ENCODE measurements at regions not wholly inside any gene's neighbourhood (a gene's known extent, or its start where the extent isn't known, plus 50 kb on each side); places are given as distances from the start of the nearest gene placed in this dataset.

- H3K4me1 ChIP-seq: no peaks in the 10 kb centered on the region
- H3K27me3 ChIP-seq: no peaks in the 10 kb centered on the region
- no peak overlapping the region for H3K27ac ChIP-seq
- DNase-seq: no peak
- H3K4me3 ChIP-seq: no peak overlapping the region
- no peak for ATAC-seq
- intact Hi-C loops (cut with DNase I): no loop called here
- H3K9me3 ChIP-seq: no peaks in the 10 kb centered on the region
- no peak for TF ChIP-seq CTCF (IDR thresholded peaks at IDR 0.05)
- TF ChIP-seq POLR2A (IDR thresholded peaks at IDR 0.05): no peak
- H3K36me3 ChIP-seq: no peaks in the 10 kb centered on the region
- WGBS, 4 donors: 58 to 63% (median 60%) methylated on average over 3 of the region's 3 CpGs
These were observed 368.4 kb upstream of the MKI67 start for GRCh38 chr10:128494665-128495064.

GRCh38 chr10:128497660-128498377 lies 371.6 kb upstream of the MKI67 start:
- DNase-seq: no peak
- Histone ChIP-seq H3K36me3 (no peaks in the 10 kb centered on the region), H3K27ac (no peak overlapping the region), H3K4me1 (no peaks in the 10 kb centered on the region), H3K9me3 (no peaks in the 10 kb centered on the region), H3K4me3 (no peak overlapping the region), H3K27me3 (peaks cover 0 to 5% (median 0%) of the 10 kb centered on the region in 9 donors)
- TF ChIP-seq POLR2A (IDR thresholded peaks at IDR 0.05) (no peak), CTCF (IDR thresholded peaks at IDR 0.05) (no peak)
- intact Hi-C loops (cut with DNase I): no loop called here
- 83 to 89% (median 88%) methylated on average over 16 to 17 of the region's 17 CpGs for WGBS, 4 donors
- ATAC-seq: no peak

GRCh38 chr10:128498378-128498730 lies 372.1 kb upstream of the MKI67 start:
- no peak for ATAC-seq
- WGBS, 4 donors: 74 to 83% (median 76%) methylated on average over 3 of the region's 3 CpGs

GRCh38 chr10:128498746-128499145 lies 372.5 kb upstream of the MKI67 start:
- no peak for TF ChIP-seq POLR2A (IDR thresholded peaks at IDR 0.05)
- TF ChIP-seq CTCF (IDR thresholded peaks at IDR 0.05): no peak
- H3K4me3 ChIP-seq: no peak overlapping the region
- intact Hi-C loops (cut with DNase I): no loop called here
- no peak for DNase-seq
- peaks cover 0 to 5% (median 0%) of the 10 kb centered on the region in 9 donors for H3K27me3 ChIP-seq
- WGBS, 4 donors: 68 to 80% (median 72%) methylated on average over 4 to 5 of the region's 5 CpGs
- H3K27ac ChIP-seq: no peak overlapping the region
- H3K36me3 ChIP-seq: no peaks in the 10 kb centered on the region
- no peaks in the 10 kb centered on the region for H3K9me3 ChIP-seq
- no peaks in the 10 kb centered on the region for H3K4me1 ChIP-seq
- ATAC-seq: no peak

More at GRCh38 chr10:128498378-128498730, 372.1 kb upstream of the MKI67 start:
- no peak for DNase-seq
- H3K36me3 ChIP-seq: no peaks in the 10 kb centered on the region
- TF ChIP-seq CTCF (IDR thresholded peaks at IDR 0.05) (no peak), POLR2A (IDR thresholded peaks at IDR 0.05) (no peak)
- no peaks in the 10 kb centered on the region for H3K4me1 ChIP-seq
- H3K27me3 ChIP-seq: peaks cover 0 to 5% (median 0%) of the 10 kb centered on the region in 9 donors
- H3K9me3 ChIP-seq: no peaks in the 10 kb centered on the region
- intact Hi-C loops (cut with DNase I): no loop called here
- H3K4me3 ChIP-seq: no peak overlapping the region
- H3K27ac ChIP-seq: no peak overlapping the region
